Cerebellar cortex (tissue), 1 donor: ENCODE measurements at regions not wholly inside any gene's neighbourhood (a gene's known extent, or its start where the extent isn't known, plus 50 kb on each side); places are given as distances from the start of the nearest gene placed in this dataset.
A peak's percentile ranks its signal among the peaks of the same experiment; 100 is the strongest.
"Not testable (repeated sequence)": the region's sequence is repeated elsewhere in the genome, so short reads cannot be mapped to it uniquely, and the experiment has no call there.

Experiments
- DNase-seq: peaks from one replicate; pipeline ENCODE4 v3.0.0-alpha.2; 2015; ENCODE audit warnings: low spot score

GRCh38 chr14:34381304-34381703, 80.7 kb downstream of the SPTSSA start:
- DNase-seq, result not testable (repeated sequence)

- DNase-seq, result no peak
Observed at GRCh38 chr14:34380471-34380845, 81.6 kb downstream of the SPTSSA start.

- DNase-seq, result no peak
Observed at GRCh38 chr14:34379816-34380470, 82.1 kb downstream of the SPTSSA start.

DNA sequence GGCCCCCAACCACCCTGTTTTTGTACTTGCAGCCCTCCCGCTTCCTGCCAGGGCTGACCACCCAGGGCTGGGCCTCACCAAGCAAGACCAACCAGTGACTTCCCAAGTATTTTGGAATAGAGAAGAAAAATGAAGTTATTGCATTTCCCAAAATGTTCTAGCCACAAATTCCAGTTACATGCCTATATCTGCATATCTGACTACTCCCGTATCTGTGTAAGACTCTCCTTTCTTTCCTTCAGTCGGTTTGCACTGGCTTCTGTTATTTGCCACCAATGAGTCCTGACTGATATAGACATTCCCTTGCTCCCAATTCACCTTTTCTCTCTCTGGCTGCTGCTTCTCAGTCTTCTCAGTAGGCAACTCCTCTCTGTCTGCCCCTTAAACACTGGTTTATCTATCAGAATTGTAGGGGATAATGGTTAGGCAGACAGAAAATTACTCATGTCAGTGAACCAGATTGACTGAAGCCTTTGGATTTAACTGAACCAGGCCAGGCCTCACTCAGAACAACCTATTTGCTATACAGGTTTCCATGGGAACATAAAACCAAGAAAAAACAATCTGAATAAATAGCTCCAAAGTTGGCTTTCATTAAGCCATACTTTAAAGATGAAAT, 85.3 kb downstream of the SPTSSA start:
- DNase-seq, result no peak

DNA sequence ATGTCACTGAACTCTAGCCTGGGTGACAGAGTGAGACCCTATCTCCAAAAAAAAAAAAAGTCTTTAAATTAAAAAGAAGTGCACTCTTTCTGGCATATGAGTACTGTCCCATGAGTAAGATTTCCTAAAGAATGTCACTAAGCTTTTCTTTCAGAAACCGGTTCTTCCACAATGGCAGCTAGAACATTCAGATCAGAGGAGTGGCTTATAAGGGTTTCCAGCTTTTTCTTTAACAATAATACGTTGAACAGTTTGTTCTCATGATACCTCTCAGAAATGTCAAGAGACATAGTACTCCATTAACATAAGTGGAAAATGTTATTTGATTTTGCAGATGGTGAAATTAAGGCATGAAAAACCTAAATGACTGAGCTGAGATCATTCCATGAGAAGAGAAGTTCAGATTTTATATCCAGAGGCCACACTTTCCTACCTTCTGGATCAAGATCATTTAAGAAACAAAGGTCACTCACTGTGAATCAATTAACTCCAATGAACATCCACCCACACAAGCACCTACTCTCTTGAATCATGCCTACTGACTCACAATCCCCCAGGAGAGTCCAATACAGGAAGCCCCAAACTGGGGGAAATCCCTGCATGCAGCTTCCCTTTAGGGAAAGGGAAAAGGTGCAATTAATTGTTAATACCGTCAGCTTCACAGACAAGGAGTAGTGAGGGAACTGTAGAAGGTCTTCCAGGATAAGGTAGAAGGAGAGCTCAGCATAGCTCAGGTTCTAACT, 86.9 kb downstream of the SPTSSA start:
- no peak for DNase-seq

DNA sequence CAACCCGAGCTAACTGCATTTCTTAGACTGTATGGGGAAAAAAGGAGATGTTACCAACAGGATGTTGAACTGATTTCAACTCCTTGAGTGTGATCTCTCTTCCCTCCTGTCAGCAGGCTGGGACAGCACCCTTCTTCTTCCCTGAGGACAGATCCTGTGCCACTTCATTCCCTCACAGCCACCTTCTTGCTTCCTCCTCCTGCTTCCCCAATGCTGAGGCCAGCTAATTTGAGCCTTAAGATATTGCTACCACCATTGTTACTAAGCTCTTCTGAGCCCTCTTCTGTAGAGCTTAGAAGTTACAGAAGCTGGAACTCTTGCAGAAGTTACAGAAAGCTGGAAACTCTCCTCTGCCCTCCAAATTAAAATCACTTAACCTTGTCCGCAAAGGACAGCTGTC, 88.8 kb downstream of the SPTSSA start:
- no peak for DNase-seq

DNA sequence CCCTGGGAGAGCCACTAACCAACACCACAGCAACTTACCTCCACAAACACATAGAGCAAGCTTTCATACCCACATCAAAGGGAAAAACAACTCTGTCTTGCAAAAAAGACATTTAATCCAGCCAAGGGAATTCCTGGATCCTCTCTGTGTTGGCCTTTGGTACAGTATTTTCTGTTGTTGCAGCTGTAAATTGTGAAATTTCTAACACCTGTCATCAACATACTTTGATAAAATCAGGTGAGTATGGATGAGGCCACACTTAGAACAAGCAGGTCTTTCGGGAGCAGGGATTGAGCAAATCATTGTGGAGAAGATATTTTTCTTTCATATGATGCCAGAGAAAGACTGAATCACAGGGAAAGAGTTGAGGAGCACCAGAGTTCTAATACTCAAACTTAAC, 89.3 kb downstream of the SPTSSA start:
- DNase-seq, result no peak

DNA sequence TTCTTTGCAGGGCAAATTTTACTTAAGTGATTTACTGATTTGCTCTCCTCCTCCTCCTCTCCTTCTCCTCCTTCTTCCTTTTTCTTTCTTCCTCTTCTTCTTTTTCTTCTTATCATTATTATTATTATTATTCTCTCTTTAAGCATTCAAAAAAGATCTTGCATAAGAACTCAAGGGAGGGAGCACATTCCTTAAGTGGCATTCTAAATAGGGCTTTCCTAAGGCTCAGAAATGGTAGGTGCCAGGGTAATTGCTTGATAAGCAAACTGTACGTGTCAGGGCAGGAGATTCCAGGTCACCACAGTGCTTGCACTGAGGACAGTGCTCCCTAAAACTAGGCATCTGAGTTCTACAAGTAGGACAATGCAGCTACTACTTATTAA, 92.4 kb downstream of the SPTSSA start:
- DNase-seq, result no peak

- DNase-seq, result no peak
Observed at GRCh38 chr14:34368971-34369647, 92.9 kb downstream of the SPTSSA start.

DNA sequence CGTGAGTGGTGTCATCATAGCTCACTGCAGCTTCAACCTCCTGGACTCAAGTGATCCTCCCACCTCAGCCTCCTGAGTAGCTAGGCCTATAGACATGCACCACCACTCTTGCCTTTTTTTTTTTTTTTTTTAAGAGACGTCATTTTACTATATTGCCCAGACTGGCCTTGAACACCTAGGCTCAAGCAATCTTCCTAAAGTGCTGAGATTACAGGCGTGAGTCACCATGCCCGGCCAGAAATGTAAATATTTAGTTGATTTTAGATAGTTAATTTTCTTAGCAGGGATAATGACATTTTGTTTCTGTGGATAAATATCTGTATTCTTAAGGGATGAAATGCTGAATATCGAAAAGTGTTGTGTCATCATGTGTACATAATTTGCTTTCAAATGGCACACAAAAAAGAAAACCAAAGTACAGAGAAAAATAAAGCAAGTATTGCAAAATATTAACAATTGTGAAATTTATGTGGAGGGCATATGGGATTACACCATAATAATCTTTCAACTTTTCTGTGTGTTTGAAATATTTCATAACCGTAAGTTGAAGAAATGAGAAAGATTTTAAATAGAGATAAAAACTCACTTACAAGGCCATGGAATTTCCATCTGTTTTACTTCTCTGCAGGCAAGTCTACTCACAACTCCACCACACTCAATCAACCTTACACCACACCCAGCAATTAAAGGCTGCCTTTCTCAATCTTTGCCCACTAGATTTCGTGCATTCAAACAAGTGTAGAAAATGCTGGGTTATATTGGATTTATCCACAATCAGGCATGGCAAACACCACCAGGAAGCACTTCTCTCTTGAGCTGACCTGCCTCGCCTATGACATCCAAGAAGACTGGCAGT, 93.7 kb downstream of the SPTSSA start:
- no peak for DNase-seq

GRCh38 chr14:34365309-34365915, 96.6 kb downstream of the SPTSSA start:
- DNase-seq, result peak; percentile 15

DNA sequence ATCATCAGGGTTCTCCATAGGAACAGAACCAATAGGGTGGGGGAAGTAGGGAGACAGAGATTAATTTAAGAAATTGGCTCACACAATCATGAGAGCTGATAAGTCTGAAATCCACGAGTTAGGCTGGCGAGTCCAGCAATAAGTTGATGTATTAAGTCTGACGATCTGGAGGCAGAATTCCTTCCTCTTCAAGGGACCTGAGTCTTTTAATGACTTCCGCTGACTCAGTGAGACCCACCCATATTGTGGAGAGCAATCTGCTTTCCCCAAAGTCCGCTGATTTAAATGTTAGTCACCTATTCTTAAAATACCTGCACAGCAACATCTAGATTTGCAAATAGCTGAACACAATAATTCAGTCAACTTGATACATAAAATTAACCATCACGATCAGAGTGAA, 97.8 kb downstream of the SPTSSA start:
- DNase-seq, result no peak

DNA sequence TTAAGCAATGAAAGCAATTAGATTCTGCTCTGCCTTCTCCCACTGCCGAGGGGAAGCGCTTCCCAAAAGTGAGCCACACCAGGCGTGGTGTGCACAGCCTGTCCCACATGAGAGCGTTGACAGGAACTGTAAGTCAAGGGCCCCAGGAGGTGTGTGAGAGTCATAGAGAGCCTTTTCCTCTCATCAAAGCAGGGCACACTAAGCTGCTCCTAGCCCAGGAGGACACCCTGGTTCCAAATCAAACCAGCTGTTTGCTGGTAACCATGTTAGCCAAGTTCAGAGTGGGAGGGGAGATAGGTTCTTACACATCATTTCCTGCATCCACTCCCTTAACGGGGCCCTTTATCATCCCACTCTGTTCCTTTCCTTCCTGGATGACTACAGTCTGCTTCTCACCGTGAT, 98.3 kb downstream of the SPTSSA start:
- DNase-seq, result no peak

GRCh38 chr14:34362641-34363251, 99.3 kb downstream of the SPTSSA start:
- DNase-seq, result no peak

- DNase-seq, result no peak
Observed at GRCh38 chr14:34361504-34362011, 100.5 kb downstream of the SPTSSA start.

GRCh38 chr14:34359420-34360117, 102.5 kb downstream of the SPTSSA start:
- DNase-seq, result no peak

GRCh38 chr14:34356264-34356654, 105.8 kb downstream of the SPTSSA start:
- DNase-seq, result peak; percentile 19

- DNase-seq, result peak; percentile 85
Observed at GRCh38 chr14:34355584-34356263, 106.3 kb downstream of the SPTSSA start.

DNA sequence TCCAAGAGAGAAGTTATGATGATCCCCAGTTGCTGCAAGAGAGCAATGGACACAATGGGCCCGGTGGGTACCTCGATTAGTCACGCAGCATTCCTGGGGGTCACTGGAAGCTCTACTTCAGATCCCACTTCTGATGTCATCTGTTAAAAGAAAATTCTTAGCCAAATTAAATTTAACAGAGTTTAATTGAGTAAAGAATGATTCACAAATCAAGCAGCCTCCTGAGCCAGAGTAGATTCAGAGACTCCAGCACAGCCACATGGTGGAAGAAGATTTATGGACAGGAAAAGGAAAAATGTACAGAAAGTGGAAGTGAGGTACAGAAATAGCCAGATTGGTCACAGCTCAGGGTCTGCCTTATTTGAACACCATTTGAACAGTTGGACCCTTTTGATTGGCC, 107.5 kb downstream of the SPTSSA start:
- no peak for DNase-seq

GRCh38 chr14:34350903-34351302, 111.1 kb downstream of the SPTSSA start:
- DNase-seq, result no peak
